Heart right ventricle (tissue), 16 donors: ENCODE measurements at regions not wholly inside any gene's neighbourhood (a gene's known extent, or its start where the extent isn't known, plus 50 kb on each side); places are given as distances from the start of the nearest gene placed in this dataset.

Source experiments
- ATAC-seq, 8 donors: fragments of 200-7000 bp; cut with Tn5 transposase; one replicate each; pipeline ENCODE4 v1.9.1; 2020; ENCODE audit warnings: mild to moderate bottlenecking in 8 of 8, moderate library complexity in 8 of 8, moderate number of reproducible peaks in 1 of 8
- DNase-seq, 2 donors: peaks; one replicate each; pipeline ENCODE4 v3.0.0-alpha.2; 2020
- H3K27ac ChIP-seq, 10 donors: fragments of 200-600 bp; sonication (generic) in 2 of 10; one replicate each; pipeline versions ENCODE4 v1.5.0 to v1.8.0; 2020 to 2022; ENCODE audit warnings: mild to moderate bottlenecking in 3 of 10
- H3K27me3 ChIP-seq, 7 donors: fragments of 200-600 bp; one replicate each; pipeline ENCODE4 v1.8.0; 2021 to 2022; ENCODE audit warnings: mild to moderate bottlenecking in 2 of 7
- H3K36me3 ChIP-seq, 9 donors: fragments of 200-600 bp; sonication (generic) in 1 of 9; one replicate each; pipeline versions ENCODE4 v1.5.0 to v1.8.0; 2020 to 2022; ENCODE audit warnings: mild to moderate bottlenecking in 2 of 9
- H3K4me1 ChIP-seq, 9 donors: fragments of 200-600 bp; sonication (generic) in 1 of 9; one replicate each; pipeline versions ENCODE4 v1.5.0 to v1.8.0; 2020 to 2022; ENCODE audit warnings: mild to moderate bottlenecking in 4 of 9
- H3K4me3 ChIP-seq, 10 donors: fragments of 200-600 bp; sonication (generic) in 2 of 10; one replicate each; pipeline versions ENCODE4 v1.5.0 to v1.8.0; 2020 to 2022; ENCODE audit warnings: mild to moderate bottlenecking in 7 of 10, moderate library complexity in 2 of 10
- H3K9me3 ChIP-seq, 11 donors: fragments of 200-600 bp in 10 of 11; sonication (generic) in 2 of 11; one replicate each; pipeline versions ENCODE4 v1.5.0 to v1.8.0; 2013 to 2022; ENCODE audit warnings: mild to moderate bottlenecking in 2 of 11, control low read depth in 1 of 11, moderate library complexity in 1 of 11
- CTCF ChIP-seq, 9 donors: fragments of 200-600 bp; sonication (generic) in 2 of 9; IDR thresholded peaks; one replicate each; pipeline versions ENCODE4 v1.5.0 to v1.8.0; 2021 to 2022; ENCODE audit warnings: antibody characterized with exemption in 9 of 9, mild to moderate bottlenecking in 5 of 9, moderate library complexity in 1 of 9
- WGBS, 2 donors: extraction: QIAGEN DNeasy Blood & Tissue Kit; methylation state at CpG; one replicate each; pipeline ENCODE4 v1.1.7; 2013; ENCODE audit warnings: inconsistent platforms in 1 of 2; 5-methylcytosine and 5-hydroxymethylcytosine counted together
- intact Hi-C, 10 donors: fragments of 100-400 bp; cut with DNase I; formaldehyde crosslinking; loops; one replicate each; pipeline versions ENCODE4 v1.11.1 to v1.14.2; 2022
- donor health status: Arrhythmogenic right ventricular cardiomyopathy.
- donor health status: ischemic (EF 13 %, LVEDD 7.1; RV severe dilation, severe dysfunction).
- donor health status: healthy with polysubstance abuse.
- donor health status: DM: no; HTN: yes; CAD: no.
- donor health status: DM: no; HTN: no; CAD: no.
- donor health status: ischemic (EF 25% LVEDD 6.9; RV normal size, moderate dysfunction).
- donor health status: ischemic (EF 25% LVEDD 5.7; RV mildly dilated, moderate dysfunction).
- donor health status: healthy.
- donor health status: DM: yes; HTN: yes; CAD: no.
- donor health status: Ischemic cardiomyopathy.
- donor health status: ischemic (EF 35%, LVEDD 5.7; RV mildly dilated, moderate dysfunction).
- donor health status: nonischemic (EF 11% LVEDD 7.7; RV severe dilation, severe dysfunction).
- donor health status: DM: yes; HTN: yes; CAD: no.
- donor health status: PGD.
- donor health status: ischemic (EF 29% LVEDD 5.4; RV normal size, mild dysfunction).
- donor health status: nonischemic (EF 23%, LVEDD 6.1; RV moderate dilation, normal function).

- Histone ChIP-seq H3K4me1 (no peaks in the 10 kb centered on the region), H3K36me3 (no peaks in the 10 kb centered on the region), H3K4me3 (no peak overlapping the region), H3K27me3 (no peaks in the 10 kb centered on the region), H3K27ac (no peak overlapping the region), H3K9me3 (no peaks in the 10 kb centered on the region)
- 61 to 62% methylated on average over 2 of the region's 2 CpGs for WGBS, 2 donors
- DNase-seq (no peak), ATAC-seq (no peak)
- intact Hi-C loops = no loop called here
- TF ChIP-seq CTCF (IDR thresholded peaks at IDR 0.05) = no peak
These were observed 273.3 kb upstream of the LCORL start for GRCh38 chr4:18294846-18295245.

GRCh38 chr4:18294021-18294420 lies 272.5 kb upstream of the LCORL start:
- Histone ChIP-seq H3K4me3 (no peak overlapping the region), H3K27ac (no peak overlapping the region), H3K9me3 (no peaks in the 10 kb centered on the region), H3K4me1 (no peaks in the 10 kb centered on the region), H3K36me3 (no peaks in the 10 kb centered on the region), H3K27me3 (no peaks in the 10 kb centered on the region)
- intact Hi-C loops = no loop called here
- WGBS, 2 donors = 85 to 89% methylated on average over 6 of the region's 6 CpGs
- TF ChIP-seq CTCF (IDR thresholded peaks at IDR 0.05) = no peak
- no peak for DNase-seq
- ATAC-seq = no peak

GRCh38 chr4:18292411-18292810 lies 270.9 kb upstream of the LCORL start:
- Histone ChIP-seq H3K4me1 (no peaks in the 10 kb centered on the region), H3K27me3 (no peaks in the 10 kb centered on the region), H3K36me3 (no peaks in the 10 kb centered on the region), H3K27ac (no peak overlapping the region), H3K4me3 (no peak overlapping the region), H3K9me3 (no peaks in the 10 kb centered on the region)
- WGBS, 2 donors = 87 to 90% methylated on average over 6 of the region's 6 CpGs
- intact Hi-C loops = no loop called here
- no peak for TF ChIP-seq CTCF (IDR thresholded peaks at IDR 0.05)
- ATAC-seq = no peak
- DNase-seq = no peak

- ATAC-seq = no peak
- Histone ChIP-seq H3K27ac (no peak overlapping the region), H3K9me3 (no peaks in the 10 kb centered on the region), H3K27me3 (no peaks in the 10 kb centered on the region), H3K4me3 (no peak overlapping the region), H3K36me3 (no peaks in the 10 kb centered on the region), H3K4me1 (no peaks in the 10 kb centered on the region)
- TF ChIP-seq CTCF (IDR thresholded peaks at IDR 0.05) = no peak
- no peak for DNase-seq
- intact Hi-C loops = no loop called here
- 85 to 88% methylated on average over 2 of the region's 2 CpGs for WGBS, 2 donors
These were observed 270.4 kb upstream of the LCORL start for GRCh38 chr4:18291981-18292380.

GRCh38 chr4:18291256-18291655 lies 269.7 kb upstream of the LCORL start:
- no peaks in the 10 kb centered on the region for H3K36me3 ChIP-seq
- no peaks in the 10 kb centered on the region for H3K27me3 ChIP-seq
- no peaks in the 10 kb centered on the region for H3K9me3 ChIP-seq
- H3K4me1 ChIP-seq = no peaks in the 10 kb centered on the region
- 57 to 89% methylated on average over 5 of the region's 5 CpGs for WGBS, 2 donors
- TF ChIP-seq CTCF (IDR thresholded peaks at IDR 0.05) = no peak
- no peak for DNase-seq
- intact Hi-C loops = no loop called here
- no peak for ATAC-seq
- no peak overlapping the region for H3K4me3 ChIP-seq
- no peak overlapping the region for H3K27ac ChIP-seq
